ENCODE measurements at regions not wholly inside any gene's neighbourhood (a gene's known extent, or its start where the extent isn't known, plus 50 kb on each side); places are given as distances from the start of the nearest gene placed in this dataset.

DNA sequence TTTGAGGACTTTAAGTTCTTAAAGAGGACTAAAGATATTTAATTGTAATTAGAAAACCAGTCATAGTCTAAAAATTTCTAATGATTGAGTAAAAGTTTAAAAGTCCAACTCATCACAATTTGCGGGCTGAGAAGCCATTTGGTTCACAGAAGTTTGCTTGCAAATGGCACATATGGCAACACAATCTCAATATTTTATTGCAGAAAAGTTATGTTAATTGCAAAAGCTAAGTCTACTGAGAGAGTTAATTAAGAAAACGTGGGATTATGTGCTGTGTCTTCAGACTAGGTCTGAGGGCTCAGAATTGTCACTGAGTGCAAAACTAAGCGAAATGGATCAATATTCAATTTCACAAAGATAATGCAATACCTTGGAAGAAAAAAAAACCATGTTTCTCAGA is 289.7 kb downstream of the PYDC2 start:
- DNase-seq, result no peak

DNA sequence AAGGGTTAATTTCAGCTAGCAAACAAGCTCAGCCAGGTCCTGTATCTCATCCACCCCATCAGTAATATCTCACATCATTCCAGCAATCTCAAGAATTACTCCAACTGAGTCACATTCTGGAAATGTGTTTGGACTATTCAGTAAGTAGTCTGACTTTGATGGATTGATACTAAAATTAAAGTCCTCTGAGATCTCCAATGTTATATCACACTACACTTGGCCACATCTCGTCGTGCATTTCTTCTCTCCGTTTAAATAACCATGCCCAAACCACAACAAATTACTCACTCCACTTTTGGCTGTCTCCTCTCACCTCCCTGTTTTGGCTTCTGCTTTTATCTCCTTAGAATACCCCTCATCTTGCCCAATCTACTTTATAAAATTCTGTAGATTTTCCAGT is 292.2 kb downstream of the PYDC2 start:
- peak; percentile 89 for DNase-seq

DNA sequence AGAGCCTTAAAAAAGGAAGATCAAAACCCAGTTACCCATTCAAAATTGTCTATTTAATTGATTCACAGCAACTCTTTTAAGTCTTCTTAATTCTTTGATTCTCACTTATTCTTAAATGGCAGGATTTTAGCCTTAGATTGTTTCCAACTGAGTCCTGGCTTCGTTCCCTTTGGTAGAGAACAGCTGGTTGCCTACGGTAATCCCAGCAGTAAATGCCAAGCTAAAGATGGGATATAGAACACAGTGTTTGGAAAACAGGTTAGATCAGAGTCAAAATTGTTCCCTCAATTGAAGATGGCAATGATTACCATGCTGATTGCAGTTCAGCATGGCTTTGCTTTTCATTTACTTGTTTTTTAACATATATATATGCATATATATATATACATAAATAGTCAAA is 300.9 kb downstream of the PYDC2 start:
- DNase-seq, result no peak

DNA sequence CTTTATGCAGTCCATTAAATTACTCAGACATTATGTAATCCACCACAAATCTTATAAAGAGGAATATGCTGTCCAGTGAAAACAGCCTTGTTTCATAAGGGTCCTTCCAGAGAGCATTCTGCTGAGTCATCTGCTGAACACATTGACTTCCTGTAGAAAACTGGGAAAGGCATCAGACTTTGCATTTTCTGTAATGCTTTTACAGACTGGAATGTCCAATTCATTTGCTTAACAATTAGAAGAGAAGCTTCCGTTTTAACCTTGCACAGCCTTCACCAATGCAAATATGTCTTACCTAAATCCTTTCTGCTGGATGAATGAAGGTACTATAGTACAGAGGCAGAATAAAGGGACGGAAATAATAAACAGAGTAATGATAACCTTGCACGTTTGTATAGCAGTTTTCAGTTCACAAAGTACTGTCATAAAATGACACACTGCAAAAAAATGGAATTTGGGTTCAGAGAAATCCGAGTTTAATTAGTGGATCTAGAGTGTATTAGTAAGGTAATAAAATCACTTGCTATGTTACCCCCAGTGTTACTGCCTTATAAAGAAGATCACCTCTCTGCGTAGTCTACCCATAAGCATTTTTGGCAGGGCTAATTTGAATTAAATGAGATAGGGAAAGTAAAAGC is 301.5 kb downstream of the PYDC2 start:
- peak; percentile 84 for DNase-seq

DNA sequence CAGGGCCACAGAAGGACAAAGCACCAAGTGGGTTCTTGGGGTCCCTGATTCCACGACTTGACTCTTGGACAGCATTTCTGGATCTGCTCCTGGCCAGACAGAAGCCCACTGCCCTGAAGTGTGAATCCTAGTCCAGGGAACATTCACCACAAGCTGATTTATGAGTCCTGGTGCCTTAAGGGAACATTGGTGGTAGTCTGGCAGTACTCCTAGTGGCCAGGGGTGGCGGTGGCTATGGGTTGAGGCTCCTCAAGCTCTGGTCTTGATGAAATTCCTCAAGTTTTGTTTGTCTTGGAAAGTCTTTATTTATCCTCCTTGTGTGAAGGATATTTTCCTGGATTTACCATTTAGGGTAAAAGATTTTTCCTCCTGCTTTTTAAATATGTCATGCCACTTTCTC is 307.5 kb downstream of the PYDC2 start:
- DNase-seq, result no peak

DNA sequence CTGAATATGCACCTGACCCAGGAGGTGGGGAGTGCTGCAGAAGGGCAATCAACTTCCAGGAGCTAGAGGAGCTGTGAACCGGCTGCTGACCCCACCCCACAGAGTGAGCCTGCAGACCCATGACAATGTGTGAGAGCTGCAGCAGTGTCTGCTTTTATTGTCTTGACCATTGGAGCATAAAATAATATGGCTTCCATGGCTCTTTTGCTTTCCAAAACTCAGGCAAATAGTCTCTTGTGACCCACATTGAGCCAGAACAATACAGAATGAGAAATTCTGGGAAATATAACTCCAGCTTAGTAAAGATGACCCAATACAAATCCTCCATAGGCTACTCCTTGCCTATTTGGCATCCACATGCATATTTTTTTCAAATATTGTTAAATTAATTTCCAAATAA is 309.6 kb downstream of the PYDC2 start:
- DNase-seq, result no peak

DNA sequence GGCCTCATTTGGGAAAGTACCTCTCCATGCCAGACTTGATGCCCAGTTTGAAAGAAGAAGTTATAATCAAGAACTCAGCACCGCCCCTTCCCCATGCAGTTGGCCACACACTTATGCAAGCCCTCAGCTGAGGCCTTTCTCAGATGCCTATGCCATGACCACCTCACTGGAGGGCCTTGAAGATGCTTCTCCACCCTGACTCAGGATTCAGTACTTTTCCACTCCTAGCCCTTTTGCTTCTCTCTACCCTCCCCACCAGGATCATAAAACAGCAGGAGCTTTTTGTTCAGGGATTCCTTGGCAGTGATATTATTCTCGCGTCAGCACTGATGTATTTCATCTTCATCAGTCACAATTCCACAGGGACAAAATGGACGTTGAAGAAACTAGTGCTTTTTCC is 313.5 kb downstream of the PYDC2 start:
- DNase-seq, result peak; percentile 99

DNA sequence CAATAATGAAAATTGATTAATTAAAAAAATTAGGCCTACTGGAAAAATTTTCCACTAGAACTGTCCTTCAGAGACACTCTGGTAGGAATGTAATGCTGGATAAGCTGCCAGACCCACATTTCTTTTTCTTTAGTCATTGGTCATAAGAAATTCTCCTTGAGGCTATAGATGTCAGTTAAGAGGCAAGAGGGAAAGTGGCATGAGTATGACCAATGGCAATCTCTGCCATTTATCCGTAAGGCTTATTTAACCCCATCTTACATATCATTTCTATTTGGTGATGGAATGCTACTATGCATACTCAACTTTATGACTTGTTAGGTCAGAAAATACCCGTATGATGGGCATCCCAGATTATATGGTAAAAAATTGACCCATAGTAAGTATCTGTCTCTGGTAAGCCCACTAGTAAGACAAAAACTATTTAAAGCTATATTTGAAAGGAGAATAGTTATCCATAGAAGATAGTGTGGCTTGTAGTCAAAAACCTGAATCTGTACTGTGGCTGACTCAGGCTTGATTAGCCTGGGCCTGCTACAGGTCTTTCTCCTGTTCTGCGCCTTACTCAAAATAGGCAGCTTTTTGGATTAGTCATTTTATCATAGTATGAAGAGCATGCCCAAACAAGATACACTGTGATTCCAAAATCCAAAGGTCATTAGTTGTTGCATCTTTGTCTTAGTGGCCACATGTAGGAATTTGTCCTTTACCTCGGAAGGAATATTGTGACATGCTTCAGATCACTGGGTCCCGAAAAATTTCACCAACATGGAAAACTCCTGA is 314.7 kb downstream of the PYDC2 start:
- DNase-seq, result peak; percentile 90

DNA sequence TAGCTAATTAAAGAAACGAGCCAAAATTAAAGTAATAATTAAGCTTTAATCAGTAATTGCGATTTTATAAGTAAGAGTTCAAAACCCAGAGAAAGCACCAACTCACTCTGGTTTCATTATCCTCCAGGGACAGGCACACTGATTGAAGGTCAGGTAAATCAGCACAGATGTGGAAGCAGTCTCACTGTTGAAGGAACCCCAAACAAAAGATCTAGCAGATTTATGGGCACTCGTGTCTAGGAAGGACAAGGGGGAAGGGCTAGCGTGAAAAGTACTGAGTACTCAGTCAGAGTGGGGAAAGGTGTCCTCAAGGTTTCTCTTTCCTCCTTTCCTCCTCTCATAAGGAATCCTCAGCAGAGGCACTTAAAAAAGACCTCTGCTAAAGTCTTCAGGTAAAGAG is 320.1 kb downstream of the PYDC2 start:
- DNase-seq, result no peak

DNA sequence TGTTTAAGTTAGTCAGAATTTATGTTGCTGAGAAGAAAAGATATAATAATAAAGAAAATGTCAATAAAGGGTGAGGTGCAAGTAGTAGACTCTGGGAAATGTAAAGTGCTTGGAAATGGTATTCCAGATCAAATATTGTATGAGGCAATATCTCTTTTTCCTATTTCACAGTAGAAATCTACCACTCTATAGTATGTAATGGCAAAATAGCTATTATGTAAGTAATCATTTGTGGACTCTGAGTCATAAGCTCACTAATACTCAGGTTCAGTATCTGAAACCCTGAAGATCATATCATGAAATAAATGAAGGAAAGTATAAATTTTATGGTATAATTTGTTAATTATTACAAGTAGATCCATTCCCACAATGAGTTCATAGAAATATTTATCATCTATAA is 322.1 kb downstream of the PYDC2 start:
- peak; percentile 36 for DNase-seq

DNA sequence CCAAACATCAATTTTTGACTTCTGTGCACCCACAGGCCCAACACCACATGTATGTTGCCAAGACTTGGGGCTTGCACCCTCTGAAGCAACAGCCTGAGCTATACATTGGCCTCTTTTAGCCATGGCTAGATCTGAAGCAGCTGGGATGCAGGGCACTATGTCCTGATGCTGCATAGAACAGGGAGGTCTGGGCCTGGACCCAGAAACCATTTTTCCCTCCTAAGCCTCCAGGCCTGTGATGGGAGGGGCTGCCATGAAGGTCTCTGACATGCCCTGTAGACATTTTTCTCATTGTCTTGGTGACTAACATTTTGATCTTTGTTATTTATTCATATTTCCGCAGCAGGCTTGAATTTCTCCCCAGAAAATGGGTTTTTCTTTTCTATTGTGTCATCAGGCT is 330.0 kb downstream of the PYDC2 start:
- DNase-seq, result no peak

DNA sequence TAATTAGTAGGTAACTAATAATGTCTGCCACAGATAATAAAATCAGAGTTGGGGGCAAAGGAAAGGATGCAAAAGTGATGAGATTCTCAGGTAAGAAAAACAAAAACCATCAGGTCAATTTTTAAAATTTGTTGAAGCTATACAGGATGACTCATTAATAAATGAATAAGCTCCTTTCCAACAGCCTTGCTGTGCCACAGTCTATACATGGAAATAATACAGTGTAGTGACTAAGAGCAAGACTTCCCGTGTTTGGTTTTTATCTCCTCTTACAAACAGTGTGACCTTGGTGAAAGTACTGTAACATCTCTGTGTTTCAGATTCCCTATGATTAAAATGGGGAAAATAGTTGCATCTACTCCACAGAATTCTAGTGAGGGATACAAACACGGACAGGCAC is 331.6 kb downstream of the PYDC2 start:
- DNase-seq, result peak; percentile 47

DNA sequence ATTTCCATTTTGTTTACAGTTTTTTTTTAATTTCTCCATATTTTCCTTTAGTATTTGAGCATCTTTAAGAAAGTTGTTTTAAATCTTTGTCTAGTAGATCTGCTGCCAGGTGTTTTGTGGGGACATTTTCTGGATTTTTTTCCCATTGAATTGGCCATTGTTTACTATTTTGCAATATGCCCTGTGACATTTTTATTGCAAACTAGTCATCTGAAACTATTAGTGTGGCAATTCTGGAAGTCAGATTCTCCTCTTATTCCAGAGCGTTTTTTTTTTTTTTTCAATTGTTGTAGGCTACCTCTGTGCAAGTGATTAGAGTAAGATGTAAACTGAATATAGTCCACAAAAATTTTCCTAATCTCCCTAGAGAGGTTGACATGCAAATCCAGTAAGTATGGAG is 334.2 kb downstream of the PYDC2 start:
- DNase-seq, result no peak

DNA sequence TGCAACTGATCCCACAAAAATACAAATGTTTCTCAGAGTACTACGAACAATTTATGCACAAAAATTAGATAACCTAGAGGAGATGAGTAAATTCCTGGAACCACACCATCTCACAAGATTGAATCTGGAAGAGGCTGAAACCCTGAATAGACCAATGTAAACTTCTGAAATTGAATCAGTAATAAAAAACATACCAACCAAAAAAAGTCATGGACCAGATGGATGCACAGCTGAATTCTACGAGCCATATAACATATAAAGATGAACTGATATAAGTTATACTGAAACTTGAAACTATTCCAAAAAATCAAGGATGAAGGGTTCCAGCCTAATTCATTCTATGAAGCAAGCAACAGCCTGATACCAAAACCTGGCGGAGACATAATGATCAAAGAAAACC is 336.3 kb downstream of the PYDC2 start:
- no peak for DNase-seq

DNA sequence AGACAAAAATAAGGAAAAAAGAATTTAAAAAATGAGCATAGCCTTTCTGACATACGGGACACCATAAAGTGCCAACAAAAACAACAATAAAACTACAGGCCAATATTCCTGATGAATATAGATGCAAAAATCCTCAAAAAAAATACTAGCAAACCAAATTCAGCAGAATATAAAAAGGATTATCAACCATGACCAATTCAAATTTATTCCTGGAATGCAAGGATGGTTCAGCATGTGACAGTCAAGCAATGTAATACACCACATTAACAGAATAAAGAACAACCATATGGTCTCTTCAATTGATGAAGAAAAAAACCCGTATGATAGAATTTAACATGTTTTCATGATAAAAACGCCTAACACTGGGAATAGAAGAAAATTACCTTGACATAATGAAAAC is 341.7 kb downstream of the PYDC2 start:
- DNase-seq, result no peak

DNA sequence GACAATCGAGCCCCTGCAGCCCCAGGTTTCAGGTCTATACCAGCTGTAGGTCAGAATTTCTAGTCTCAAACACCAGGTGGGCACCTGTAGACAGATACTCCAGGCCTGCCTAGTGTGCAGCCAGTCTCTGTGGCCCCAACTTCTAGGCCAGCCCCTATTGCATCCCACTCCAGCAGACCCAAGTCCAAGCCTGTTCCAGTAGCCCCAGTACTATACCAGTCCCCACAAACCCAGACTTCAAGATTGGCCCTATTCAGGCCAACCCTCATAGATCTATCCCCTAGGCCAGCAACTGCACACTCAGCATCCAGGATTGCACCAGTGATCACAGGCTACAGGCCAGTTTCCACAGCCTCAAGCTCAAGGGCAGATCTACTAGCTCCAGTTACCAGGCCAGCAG is 344.0 kb downstream of the PYDC2 start:
- no peak for DNase-seq

DNA sequence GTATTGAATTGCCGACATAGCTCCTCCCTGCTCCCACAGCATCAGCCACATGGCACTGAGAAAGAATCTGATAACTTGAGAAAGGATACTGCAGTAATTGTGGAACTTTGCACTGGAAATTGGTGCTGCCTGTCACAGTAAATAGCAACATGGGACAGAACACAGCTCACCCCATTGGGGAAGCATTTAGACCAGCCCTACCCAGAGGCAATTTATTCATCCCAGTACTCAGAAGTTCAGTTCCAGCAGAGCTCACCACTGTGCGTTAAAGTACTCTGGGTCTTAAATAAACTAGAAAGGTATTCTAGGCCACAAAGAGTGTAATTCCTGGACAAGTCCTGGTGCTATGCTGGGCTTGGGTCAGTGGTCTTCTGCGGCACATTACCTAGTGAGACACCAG is 347.1 kb downstream of the PYDC2 start:
- DNase-seq, result no peak

DNA sequence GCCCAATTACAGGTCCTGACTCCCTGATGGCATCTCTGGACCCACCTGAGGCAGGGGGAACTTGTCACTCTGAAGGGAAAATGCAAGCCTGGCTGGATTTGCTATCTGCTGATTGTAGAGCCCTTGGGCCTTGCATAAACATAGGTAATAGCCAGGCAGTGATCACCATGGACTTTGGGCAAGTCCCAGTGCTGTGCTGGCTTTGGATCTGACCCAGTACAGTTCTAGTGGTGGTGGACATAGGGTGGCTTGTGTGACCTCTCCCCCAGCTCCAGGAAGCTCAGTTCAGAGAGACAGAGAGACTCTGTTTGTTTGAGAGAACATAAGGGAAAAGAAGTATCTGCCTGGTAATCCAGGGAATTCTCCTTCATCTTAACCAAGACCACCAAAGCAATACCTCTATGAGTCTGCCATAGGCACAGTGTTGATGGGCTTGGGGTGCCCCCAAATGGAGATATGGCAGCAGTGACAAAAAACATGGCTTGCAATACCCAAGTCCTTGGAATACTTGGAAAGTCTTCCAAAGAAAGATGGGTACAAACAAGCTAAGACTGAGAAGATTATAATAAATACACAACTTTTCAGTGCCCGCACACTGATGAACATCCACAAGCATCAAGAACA is 348.5 kb downstream of the PYDC2 start:
- no peak for DNase-seq

DNA sequence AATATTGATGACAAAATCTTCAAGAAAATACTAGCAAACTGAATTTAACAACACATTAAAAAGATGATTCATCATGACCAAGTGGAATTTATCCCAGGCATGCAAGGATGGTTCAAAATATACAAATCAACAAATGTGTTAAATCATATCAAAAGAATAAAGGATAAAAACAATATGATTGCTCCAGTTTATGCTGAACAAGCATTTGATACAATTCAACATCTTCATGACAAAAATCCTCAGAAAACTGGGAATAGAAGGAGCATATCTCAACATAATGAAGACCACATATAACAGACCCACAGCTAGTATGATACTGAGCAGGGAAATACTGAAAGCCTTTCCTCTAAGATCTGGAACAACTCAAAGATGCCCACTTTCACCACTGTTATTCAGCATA is 352.3 kb downstream of the PYDC2 start:
- DNase-seq, result no peak

DNA sequence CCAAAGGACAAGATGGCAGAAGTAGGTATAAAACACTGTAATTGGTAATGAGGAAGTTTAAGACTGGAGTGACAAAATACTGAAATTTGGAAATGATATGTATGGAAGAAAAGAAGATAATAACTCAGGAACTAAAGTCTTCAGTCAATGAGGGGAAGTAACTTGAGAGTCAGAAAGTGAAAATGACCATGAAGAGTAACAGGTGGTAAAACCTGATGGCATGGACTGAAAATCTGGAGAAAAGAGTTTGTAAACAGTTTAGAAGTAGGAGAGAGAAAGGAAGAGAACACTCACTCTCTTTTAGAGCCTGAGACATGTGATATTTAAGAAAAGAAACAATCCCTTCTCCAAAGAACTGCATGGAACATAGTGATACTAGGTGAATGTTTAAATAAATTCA is 387.9 kb downstream of the PYDC2 start:
- DNase-seq, result no peak

DNA sequence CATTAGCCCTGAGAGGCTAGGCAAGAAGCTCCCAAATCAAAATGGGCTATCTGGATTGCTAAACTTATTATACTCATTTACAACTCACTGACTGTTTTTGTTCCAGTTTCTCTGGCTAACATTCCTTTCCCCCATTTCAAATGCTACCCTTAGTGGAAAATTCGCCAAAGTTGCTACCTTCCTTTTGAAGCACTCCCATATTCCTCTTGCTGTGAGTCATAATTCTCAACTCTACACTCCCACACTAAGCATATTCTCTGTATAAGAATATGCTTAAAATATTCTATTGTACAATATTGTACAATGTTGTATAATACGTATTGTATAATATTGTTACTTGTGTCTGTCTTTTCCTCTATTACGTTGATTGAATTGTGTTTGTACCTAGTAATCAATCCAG is 398.6 kb downstream of the PYDC2 start:
- peak; percentile 59 for DNase-seq

DNA sequence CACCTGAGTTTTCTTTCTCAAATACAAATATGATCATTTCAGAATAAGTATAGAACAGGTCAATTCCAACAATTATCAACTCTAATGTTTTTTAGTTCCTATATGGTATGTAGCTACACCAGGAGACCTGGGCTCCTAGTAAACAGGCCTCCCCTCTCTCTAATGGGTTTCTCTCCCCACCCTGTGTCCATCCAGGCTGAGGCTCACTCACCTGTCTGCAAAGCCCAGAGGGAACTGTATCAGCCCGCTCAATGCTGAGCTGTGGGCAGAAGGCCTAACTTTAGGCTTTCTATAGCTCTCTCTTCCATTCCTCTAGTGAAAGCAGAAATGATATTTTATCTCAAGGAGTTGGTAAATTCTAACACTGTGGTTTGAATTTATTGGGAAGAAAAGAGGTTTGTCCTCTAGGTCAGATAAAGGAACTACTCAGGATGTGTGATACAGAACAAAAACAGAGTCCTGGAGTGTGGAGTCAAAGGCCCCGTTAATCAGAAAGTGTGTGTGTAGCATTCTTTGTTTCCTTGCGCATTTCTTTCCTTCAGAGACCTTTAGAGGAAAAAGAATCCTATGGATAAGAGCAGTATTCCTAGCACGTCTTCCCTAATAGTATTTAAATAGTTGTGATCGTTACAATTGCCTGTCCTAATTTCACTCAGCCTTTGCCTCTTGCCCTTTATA is 408.9 kb downstream of the PYDC2 start:
- DNase-seq, result no peak

DNA sequence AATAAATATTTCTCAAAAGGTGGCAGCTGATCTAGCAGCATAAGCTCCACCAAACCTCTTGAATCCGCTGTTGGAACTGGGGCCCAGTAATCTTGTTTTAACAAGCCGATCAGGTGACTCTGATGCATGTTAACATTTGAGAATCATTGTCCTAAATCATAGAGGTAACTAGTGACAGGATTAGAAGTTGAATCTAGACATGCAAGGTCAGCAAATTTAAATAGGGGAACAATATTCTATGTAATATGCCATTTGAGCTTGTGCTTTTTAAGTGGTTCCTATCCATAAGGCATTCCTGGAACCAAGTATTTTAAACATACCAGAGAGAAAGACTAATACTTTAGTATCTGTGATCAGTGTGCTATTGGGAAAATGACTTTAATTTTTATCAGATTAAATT is 412.8 kb downstream of the PYDC2 start:
- no peak for DNase-seq

DNA sequence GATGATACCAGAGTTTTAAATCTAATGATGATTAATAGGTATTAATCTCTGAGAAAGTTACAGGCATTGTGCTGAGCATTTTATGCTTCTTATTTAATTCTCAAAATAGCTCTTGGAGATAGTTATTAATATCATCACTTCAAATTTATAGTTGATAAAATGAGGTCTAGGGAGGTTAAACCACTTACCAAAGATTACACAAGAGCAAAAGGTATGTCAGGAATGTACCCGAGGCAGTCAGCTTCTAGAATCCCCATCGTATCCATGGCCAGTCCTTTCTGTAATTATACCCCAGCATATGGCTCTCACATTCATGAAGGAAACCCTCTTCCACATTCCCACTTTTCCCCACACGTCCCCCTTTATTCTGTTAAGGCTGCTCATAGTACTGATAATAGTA is 421.3 kb downstream of the PYDC2 start:
- DNase-seq, result peak; percentile 79

Measured in NCI-H226 (cell line).